ENCODE measurements at regions not wholly inside any gene's neighbourhood (a gene's known extent, or its start where the extent isn't known, plus 50 kb on each side); places are given as distances from the start of the nearest gene placed in this dataset.

DNA sequence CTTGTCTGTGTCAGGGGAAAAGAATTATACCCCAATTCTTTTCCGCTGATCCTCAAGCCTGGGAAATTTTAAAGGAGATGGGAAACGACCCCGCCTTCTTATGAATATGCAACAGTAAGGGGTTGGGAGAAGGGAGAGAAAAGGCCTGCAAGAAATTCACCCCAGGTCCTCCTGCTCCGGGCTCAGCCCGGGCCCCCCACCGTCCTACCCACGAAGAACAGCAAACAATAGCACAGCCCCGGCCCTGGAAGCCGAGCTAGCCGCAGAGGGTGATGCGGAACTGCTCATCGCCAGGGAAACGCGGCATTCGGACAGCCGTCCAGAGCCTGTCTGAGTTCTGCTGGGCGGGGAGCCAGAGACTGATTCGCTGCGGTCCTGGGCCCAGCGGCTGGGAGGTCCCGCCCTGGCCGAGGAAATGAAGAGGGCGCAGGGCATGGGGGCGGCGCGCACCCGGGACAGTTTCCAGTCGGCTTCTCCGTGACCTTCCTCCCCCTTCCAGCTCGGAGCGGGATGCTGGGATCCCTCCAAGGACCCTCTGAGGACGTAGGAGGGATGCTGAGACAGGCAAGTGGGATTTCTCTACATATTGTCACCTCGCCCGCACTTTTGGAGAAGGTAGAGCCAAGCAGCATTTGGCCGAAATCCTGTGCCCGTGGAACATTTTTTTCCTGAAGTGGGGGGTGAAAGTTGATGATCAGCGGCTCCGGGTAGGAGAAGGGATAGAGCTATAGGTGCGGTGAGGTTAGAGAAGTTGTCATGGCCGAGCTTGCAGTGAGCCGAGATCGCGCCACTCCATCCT, 82.3 kb upstream of the C1QTNF9B start:
- no peak for TF ChIP-seq EZH2phosphoT487 (conservative IDR thresholded peaks at IDR 0.05; ENCODE audit: low read length)
- TF ChIP-seq, protein P1, sequence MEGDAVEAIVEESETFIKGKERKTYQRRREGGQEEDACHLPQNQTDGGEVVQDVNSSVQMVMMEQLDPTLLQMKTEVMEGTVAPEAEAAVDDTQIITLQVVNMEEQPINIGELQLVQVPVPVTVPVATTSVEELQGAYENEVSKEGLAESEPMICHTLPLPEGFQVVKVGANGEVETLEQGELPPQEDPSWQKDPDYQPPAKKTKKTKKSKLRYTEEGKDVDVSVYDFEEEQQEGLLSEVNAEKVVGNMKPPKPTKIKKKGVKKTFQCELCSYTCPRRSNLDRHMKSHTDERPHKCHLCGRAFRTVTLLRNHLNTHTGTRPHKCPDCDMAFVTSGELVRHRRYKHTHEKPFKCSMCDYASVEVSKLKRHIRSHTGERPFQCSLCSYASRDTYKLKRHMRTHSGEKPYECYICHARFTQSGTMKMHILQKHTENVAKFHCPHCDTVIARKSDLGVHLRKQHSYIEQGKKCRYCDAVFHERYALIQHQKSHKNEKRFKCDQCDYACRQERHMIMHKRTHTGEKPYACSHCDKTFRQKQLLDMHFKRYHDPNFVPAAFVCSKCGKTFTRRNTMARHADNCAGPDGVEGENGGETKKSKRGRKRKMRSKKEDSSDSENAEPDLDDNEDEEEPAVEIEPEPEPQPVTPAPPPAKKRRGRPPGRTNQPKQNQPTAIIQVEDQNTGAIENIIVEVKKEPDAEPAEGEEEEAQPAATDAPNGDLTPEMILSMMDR (IDR thresholded peaks at IDR 0.05; ENCODE audit: insufficient read depth, low read length, poor library complexity, severe bottlenecking): no peak
